ENCODE measurements at regions not wholly inside any gene's neighbourhood (a gene's known extent, or its start where the extent isn't known, plus 50 kb on each side); places are given as distances from the start of the nearest gene placed in this dataset.
"Not testable (repeated sequence)": the region's sequence is repeated elsewhere in the genome, so short reads cannot be mapped to it uniquely, and the experiment has no call there.

DNA sequence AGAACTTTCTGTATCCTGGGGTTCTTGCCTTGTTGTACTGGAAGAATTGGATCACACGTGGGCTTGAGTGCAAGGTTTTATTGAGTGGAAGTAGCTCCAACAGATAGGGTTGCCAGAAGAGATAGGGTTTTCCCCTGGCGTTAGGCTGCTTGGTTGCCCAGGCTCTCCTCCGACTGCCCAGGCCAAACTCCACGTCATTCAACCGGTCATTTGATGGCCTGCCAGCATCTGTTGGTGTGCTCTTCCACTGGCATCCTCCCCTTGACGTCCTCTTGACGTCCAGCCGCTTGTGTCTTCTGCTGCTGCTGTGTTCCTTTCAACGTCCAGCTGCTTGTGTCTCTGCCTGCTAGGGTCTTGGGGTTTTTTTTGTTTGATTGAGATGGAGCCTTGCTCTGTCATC lies 111.2 kb upstream of the XIST start:
- TF ChIP-seq, protein P1, sequence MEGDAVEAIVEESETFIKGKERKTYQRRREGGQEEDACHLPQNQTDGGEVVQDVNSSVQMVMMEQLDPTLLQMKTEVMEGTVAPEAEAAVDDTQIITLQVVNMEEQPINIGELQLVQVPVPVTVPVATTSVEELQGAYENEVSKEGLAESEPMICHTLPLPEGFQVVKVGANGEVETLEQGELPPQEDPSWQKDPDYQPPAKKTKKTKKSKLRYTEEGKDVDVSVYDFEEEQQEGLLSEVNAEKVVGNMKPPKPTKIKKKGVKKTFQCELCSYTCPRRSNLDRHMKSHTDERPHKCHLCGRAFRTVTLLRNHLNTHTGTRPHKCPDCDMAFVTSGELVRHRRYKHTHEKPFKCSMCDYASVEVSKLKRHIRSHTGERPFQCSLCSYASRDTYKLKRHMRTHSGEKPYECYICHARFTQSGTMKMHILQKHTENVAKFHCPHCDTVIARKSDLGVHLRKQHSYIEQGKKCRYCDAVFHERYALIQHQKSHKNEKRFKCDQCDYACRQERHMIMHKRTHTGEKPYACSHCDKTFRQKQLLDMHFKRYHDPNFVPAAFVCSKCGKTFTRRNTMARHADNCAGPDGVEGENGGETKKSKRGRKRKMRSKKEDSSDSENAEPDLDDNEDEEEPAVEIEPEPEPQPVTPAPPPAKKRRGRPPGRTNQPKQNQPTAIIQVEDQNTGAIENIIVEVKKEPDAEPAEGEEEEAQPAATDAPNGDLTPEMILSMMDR (conservative IDR thresholded peaks at IDR 0.05; ENCODE audit: low read depth, low read length) = no peak
- DNase-seq (ENCODE audit: low read depth) = no peak
- no peak overlapping the region for H3K4me3 ChIP-seq (ENCODE audit: low read depth, low read length)

DNA sequence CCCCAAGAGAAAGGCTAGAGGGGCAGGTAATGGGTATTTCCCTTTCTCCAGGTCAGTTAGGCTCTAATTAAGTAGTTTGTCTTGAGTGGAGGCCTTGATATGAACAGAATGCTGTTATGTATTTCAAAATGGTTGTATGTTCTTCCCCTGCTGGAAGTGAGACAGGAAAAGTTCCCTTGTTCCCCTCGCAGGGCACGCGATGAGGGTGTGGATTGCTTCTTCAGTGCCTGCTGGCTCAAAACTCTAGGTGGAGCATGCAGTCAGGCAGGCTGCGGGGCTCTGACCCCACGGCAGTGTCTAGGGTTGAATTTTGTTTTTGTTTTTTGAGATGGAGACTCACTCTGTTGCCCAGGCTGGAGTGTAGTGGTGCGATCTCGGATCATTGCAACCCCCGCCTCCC lies 110.4 kb upstream of the XIST start:
- TF ChIP-seq, protein P1 (conservative IDR thresholded peaks at IDR 0.05; ENCODE audit: low read depth, low read length) = no peak

DNA sequence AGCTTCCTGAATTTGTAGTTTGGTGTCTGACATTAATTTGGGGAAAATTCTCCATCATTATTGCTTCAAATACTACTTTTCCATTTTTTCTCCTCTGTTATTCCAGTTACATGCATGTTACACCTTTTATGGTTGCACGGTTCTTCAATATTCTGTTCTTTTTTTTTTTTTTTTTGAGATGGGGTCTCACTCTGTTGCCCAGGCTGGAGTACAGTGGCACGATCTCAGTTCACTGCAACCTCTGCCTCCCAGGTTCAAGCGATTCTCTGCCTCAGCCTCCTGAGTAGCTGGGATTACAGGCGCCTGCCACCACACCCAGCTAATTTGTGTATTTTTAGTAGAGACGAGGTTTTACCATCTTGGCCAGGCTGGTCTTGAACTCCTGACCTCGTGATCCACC lies 109.4 kb upstream of the XIST start:
- not testable (repeated sequence) for DNase-seq (ENCODE audit: low read depth); H3K4me3 ChIP-seq (ENCODE audit: low read depth, low read length)

More for the DNA sequence above, 110.4 kb upstream of the XIST start:
- no peak overlapping the region for H3K4me3 ChIP-seq (ENCODE audit: low read depth, low read length)
- no peak for DNase-seq (ENCODE audit: low read depth)

DNA sequence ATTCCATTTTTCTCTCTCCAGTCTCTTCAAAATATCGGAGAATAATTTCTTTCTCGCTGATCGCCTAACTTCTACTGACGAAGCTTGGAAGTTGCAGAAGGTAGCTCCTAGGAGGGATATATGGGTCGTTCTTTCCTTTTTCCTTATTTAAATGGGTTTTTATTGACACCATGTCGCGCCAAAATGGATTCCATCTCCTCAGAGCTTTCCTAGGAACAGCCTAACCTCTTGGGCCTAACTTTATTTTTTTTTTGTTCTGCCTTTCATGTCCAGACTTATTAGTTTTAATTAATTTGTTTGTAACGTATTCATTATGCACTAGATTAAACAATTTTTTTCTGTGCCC lies 92.0 kb upstream of the XIST start:
- DNase-seq (ENCODE audit: low read depth) = no peak
- TF ChIP-seq, protein P1 (conservative IDR thresholded peaks at IDR 0.05; ENCODE audit: low read depth, low read length) = no peak
- peak overlapping the region; percentile 81 for H3K4me3 ChIP-seq (ENCODE audit: low read depth, low read length)

DNA sequence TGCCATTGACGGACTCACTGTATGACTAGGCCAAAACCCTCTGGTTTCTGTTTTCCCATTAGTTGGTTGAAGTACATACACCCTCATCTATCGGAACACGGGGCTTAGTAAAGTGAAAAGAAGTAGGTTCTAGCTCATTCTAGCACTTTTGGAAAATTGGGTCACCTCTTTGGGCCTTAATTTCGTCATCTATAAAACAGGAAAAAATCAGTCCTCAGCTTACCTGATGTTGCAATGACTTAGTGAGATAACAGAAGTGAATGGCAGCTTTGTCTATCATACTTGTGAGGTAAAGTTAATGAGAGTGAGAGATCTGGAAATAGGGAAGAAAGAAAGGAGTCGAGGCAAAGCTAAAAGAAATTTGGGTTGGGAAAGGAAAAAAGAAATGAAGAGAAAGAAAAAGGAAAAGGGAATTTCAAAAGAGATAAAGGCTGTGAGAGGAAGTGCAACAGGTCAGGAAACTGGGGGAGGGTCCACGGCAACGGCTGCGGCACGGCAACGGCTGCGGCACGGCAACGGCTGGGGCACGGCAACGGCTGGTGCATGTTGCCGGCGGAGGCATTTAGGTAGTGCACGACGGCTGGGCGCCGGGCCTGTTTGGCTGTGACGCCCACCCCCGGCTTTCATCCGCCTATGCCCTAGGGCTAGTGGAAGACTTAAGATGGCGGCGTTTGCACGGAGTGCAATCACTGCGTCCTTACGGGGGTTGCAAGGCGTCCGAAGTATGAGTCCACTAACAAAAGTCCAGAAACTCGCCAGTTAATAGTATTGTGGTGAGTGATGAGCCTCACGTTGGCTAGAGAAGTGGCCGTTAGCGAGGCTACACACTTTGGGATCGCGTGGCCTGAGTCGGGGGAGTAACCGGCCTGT lies 91.4 kb upstream of the XIST start:
- no peak for DNase-seq (ENCODE audit: low read depth)
- TF ChIP-seq, protein P1 (conservative IDR thresholded peaks at IDR 0.05; ENCODE audit: low read depth, low read length) = no peak
- H3K4me3 ChIP-seq (ENCODE audit: low read depth, low read length) = peak overlapping the region; percentile 81

DNA sequence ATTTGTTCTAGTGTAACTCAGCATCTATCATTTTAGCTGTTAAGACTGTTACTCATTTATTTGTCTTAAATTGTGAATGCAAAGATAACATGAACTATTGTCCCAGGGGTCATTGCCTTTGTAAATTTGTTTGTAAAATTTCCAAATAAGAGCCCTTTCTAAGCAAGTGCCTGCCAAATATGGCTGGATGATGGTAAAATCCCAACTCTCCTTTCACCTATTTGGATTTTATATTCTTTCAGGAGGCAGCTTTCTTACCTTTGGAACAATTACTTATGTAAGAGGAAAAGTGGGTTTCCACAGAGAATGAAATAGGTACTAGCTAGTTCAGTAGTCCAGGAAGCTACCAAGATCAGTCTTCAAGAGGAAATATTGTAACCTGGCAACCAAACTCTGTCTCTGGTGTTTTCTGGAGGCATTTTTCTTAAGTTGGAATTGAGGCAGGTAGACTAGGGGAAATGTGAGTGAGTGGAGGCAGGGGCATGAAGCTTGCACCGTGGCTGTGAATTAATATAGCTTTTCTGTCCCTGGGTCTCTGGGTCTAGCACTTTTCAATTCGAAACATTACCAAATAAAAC lies 88.5 kb upstream of the XIST start:
- TF ChIP-seq, protein P1 (conservative IDR thresholded peaks at IDR 0.05; ENCODE audit: low read depth, low read length) = no peak

DNA sequence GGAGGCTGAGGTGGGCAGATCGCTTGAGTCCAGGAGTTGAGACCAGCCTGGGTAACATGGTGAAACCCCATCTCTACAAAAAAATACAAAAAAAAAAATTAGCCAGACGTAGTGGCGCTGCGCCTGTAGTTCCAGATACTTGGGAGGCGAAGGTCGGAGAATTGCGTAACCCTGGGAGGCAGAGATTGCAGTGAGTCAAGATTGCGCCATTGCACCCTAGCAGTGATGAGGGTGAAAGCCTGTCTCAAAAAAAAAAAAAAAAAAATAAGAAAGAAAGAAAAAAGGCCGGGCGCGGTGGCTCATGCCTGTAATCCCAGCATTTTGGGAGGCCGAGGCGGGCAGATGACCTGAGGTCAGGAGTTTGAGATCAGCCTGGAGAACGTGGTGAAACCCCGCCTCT lies 85.3 kb upstream of the XIST start:
- not testable (repeated sequence) for H3K4me3 ChIP-seq (ENCODE audit: low read depth, low read length); DNase-seq (ENCODE audit: low read depth)

More for the DNA sequence above, 88.5 kb upstream of the XIST start:
- H3K4me3 ChIP-seq (ENCODE audit: low read depth, low read length) = no peak overlapping the region
- no peak for DNase-seq (ENCODE audit: low read depth)

DNA sequence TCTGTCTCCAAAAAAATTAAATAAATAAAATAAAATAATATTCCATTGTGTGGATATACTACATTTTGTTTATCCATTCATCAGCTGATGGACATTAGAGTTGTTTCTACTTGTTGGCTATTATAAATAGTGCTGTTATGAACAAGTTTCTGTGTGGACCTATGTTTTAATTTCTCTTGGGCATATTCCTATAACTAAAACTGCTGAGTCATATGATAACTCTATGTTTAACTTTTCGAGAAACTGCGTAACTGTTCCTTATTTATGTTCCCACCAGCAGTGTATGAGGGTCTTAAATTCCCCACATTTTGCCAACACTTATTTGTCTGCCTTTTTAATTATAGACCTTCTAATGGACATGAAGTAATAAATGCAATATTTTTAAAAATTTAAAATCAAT lies 80.0 kb upstream of the XIST start:
- H3K4me3 ChIP-seq (ENCODE audit: low read depth, low read length) = no peak overlapping the region
- DNase-seq (ENCODE audit: low read depth) = no peak
- TF ChIP-seq, protein P1 (conservative IDR thresholded peaks at IDR 0.05; ENCODE audit: low read depth, low read length) = no peak

All from epithelial cell of proximal tubule (primary cell).